ENCODE measurements at regions not wholly inside any gene's neighbourhood (a gene's known extent, or its start where the extent isn't known, plus 50 kb on each side); places are given as distances from the start of the nearest gene placed in this dataset.
"Not testable (repeated sequence)": the region's sequence is repeated elsewhere in the genome, so short reads cannot be mapped to it uniquely, and the experiment has no call there.

- DNase-seq (ENCODE audit: low read depth), result no peak
Observed at GRCh38 chr21:14826630-14827029, 238.2 kb downstream of the NRIP1 start.

DNA sequence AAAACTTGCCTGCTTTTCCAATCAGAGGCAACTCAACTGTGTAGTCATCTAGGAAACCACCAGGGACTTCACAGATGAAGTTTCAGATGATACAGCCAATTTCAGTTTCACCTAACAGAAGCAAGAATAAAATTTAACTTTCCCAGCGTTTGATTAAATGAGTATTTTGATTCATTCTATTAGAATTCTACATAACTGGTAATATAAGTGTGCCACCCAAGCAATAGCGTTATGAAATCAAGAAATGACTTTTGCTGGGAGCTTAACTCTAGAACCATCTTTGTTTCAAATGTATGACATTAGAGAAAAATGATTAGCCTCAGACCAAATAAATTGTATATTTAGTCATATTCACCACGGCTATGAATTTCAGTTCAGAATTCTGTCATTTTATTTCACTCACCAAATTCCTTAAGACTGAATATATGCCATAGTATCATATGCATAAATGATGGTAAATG lies 239.3 kb downstream of the NRIP1 start:
- DNase-seq (ENCODE audit: low read depth), result no peak

DNA sequence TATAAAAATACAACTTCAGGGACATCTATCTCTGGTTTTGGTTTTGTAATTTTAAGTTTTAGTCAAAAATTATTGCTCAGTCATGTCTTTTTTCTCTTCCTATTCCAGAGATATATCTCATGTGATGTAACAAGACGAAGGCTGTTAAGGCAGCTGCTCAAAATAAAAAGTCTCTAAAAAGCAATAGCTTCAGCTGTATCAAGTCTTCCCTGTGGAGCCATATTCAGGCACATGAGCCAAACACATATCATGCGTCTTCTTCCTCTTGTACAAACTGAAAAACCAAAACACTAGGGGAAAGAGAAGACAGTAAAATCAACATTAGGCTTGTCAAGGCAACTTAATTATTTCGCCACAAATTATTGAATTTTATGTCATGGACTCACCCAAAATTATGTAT lies 240.7 kb downstream of the NRIP1 start:
- no peak for DNase-seq (ENCODE audit: low read depth)

GRCh38 chr21:14817311-14817710 lies 247.5 kb downstream of the NRIP1 start:
- DNase-seq (ENCODE audit: low read depth), result no peak

DNA sequence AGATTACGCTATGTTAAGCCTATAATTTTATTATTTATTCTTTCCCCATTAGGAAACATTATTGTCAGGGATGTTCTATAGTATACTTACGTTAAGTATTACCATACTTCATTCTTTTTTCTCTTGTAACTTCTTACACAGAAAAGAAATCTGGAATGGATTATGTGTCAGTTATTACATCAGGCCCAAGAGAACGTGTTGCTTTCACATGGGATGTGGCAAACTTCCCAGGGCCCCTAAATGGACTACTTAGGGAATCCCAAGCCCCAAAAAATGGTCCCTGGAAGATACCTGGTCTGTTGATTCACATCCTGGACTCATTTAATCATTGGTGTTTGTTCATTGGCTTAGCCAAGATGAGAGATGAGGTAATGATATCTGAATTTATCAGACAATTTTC lies 249.8 kb downstream of the NRIP1 start:
- no peak for DNase-seq (ENCODE audit: low read depth)

DNA sequence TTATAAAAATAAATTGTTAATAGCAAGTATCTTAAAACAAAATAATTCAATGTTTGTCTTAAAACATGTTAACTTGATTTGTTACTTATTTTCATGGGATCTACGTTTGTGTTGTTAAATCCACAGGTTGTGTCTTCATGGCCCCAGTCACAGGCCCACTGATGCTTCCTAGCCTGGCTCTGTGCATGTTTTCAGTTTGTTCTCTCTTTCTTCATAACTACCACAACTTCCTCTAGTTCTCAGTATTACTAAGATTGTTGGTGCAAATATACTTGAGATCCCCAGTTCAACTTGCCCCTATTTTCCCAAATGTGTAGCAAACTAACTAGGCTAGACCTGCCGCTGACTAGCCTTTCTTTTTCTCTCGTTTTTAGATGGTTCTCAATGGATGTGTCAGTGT lies 250.5 kb downstream of the NRIP1 start:
- DNase-seq (ENCODE audit: low read depth), result no peak

DNA sequence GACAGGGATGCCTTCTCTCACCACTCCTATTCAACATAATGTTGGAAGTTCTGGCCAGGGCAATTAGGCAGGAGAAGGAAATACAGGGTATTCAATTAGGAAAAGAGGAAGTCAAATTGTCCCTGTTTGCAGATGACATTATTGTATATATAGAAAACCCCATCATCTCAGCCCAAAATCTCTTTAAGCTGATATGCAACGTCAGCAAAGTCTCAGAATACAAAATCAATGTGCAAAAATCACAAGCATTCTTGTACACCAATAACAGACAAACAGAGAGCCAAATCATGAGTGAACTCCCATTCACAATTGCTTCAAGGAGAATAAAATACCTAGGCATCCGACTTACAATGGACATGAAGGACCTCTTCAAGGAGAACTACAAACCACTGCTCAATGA lies 258.1 kb upstream of the SAMSN1 start:
- not testable (repeated sequence) for DNase-seq (ENCODE audit: low read depth)

DNA sequence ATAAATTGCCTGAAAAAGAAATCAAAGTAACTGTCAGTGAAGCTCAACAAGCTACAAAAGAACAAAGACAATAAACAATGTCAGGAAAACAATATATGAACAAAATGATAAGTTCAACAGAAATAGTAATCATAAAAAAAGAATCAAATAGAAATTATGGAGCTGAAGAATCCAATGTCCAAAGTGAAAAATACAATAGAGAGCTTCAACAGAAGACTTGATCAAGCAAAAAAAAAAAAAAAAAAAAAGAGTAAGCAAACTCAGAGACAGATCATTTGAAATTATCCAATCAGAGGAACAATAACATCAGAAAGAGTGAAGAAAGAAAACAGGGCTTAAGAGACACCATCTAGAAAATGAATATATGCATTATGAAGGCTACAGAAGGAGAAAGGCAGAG lies 251.4 kb upstream of the SAMSN1 start:
- no peak for DNase-seq (ENCODE audit: low read depth)

DNA sequence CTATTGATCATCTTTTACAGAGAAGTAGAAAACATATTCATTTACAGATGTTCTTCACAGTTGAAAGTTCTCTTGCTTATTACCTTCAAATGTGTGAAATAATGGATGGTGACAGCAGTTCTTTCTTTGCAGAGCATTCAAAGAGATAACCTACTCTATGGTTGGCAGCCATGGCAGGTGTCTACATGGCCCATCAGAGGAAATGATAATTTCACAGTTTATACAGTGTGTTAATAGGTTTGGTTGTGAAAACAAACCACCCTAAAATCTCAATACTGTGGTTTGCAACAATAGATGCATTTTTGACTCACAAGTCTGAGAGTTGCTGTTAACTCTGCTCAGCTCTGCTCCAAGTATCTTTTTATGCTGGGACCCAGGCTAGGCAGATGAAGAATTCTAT lies 241.2 kb upstream of the SAMSN1 start:
- no peak for DNase-seq (ENCODE audit: low read depth)

GRCh38 chr21:14785679-14786078 lies 239.6 kb upstream of the SAMSN1 start:
- no peak for DNase-seq (ENCODE audit: low read depth)

DNA sequence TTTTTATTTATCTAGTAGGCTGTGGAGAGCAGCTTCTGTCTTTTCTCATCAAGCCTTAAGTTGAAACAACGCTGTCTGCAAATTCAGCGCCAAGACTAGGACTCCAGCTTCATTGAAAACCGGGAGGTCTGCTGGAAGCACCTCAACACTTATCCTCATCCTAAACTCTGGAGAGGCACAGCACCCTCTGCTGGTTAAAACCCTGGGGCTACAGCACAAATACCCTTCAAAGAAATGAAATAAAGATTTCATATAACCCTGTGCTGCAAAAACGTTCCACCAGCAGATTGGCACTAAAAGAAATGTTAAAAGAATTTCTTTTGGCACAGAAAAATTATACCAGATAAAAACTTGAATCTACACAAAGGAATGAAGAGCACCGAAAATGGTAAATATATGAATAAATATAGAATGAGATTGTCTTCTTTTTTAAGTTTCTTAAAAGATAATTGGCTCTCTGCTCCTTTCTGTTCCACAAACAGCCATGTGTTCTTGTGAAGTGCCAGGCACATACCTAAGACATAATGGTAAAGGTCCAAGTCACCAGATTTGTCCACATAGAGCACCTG lies 227.7 kb upstream of the SAMSN1 start:
- peak; percentile 23 for DNase-seq (ENCODE audit: low read depth)

DNA sequence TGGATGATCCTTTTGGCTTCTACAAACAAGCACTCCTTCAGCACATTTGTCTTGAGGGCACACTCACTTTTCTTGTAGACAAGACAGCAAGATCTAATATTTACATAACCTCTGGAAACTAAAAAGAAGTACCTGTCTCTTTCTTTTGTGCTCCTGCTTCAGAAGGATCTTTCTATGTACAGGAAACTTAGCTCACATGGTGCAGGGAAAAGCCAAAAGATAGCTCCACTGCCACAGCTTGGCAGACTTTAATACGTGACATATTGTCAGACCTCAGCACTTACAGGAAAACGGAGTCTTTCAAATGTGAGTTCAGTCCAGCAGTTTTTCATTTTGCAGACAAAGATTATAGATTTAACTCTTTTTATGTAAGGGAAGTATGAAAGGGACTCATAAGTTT lies 225.5 kb upstream of the SAMSN1 start:
- DNase-seq (ENCODE audit: low read depth), result no peak

GRCh38 chr21:14768042-14768441 lies 221.9 kb upstream of the SAMSN1 start:
- no peak for DNase-seq (ENCODE audit: low read depth)

- no peak for DNase-seq (ENCODE audit: low read depth)
Observed at GRCh38 chr21:14767192-14767852, 221.2 kb upstream of the SAMSN1 start.

- DNase-seq (ENCODE audit: low read depth), result no peak
Observed at GRCh38 chr21:14766241-14766640, 220.1 kb upstream of the SAMSN1 start.

DNA sequence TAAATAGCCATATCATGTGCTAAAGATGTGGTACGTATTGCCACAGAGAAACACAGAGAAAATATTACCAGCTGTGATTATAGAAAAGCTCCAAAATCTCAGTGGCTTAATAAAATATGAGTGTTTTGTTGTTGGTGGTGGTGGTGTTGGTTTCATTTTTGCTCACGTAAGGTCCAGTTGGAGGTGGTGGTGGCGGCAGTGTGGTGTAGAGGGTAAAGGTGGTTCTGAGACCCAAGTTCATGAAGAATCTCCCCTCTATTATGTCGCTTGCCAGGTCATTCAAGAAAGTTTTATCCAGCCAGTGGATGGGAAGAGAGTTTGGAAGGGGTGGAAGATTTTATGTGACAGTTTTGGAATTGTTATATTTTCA lies 217.6 kb upstream of the SAMSN1 start:
- DNase-seq (ENCODE audit: low read depth), result no peak

DNA sequence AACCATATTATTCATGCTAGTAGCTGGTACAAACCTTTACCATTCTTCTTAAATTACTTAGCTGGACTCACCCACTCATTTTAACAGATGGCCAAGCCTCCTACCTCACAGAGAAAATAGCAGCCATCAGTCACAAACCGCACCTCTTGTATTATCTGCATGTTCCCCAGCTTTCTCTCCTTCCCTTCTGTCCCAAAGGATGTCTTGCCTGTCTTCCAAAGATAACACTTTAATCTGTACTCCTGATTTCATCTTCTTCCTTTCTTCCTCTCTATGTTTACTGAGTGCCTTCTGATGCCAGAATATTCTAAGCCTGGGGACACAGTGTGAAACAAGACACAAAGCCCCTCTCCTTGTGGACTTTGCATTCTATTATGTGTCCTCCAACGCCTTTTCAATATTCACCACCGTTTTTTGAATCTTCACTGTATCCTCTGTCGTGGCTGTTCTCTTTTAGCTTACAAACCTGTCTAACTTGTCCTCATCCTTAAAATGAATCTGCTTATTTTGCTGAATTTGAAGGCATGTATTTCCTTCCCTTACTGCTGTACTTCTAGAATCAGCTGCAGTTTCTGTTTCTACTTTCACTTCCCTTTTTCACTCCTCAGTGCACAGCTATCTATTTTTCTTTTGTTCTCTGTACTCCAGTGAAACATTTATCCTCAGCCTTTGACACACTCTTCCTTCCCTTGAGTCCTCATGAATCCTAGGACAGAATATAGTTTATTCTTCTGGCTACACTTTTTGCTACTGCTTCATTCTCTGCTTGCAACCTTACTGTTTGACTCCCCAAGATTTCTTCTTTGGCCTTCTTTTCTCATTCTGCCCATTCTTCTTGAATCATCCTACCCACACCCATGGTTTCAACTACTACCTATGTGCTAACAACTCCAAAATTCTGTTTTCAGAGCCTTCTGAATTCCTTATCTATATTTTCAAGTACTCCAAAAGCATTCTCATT lies 216.9 kb upstream of the SAMSN1 start:
- DNase-seq (ENCODE audit: low read depth), result no peak

DNA sequence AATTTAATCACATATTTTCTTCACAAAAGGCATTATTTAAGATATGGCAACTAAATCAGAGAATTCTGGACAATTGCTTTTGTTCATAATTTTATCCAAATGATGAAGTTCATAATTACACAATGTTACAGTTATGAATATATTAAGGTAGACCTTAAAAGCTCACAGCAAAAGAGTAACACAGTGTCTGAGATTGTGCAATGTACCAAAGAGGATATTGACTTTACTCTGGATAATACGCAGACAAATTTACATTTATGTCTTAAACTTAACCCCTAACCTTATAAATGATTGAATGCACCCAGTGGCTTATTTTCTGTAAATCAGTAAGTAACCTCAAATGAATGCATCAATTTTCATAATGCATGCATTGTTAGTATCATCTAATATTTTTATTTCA lies 216.2 kb upstream of the SAMSN1 start:
- no peak for DNase-seq (ENCODE audit: low read depth)

GRCh38 chr21:14759285-14759684 lies 213.2 kb upstream of the SAMSN1 start:
- no peak for DNase-seq (ENCODE audit: low read depth)

DNA sequence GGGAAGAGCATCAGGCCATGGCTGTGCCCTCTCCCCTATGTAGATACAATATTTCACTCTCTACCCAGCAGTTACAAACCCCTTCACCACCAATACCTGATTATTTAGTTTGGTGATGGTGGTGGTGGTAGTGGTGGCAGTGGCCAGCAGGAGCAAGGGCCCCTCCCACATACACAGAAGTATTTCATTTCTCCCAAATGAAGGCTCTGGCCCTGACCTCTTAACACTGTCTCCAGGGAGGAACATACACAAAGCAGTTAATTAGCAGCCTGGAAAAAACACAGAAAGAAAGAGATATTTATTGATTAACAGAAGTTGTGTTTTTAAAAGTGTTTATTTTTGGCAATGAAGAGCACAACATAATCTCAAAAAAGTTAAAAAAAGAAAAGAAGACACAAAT lies 212.7 kb upstream of the SAMSN1 start:
- DNase-seq (ENCODE audit: low read depth), result no peak

DNA sequence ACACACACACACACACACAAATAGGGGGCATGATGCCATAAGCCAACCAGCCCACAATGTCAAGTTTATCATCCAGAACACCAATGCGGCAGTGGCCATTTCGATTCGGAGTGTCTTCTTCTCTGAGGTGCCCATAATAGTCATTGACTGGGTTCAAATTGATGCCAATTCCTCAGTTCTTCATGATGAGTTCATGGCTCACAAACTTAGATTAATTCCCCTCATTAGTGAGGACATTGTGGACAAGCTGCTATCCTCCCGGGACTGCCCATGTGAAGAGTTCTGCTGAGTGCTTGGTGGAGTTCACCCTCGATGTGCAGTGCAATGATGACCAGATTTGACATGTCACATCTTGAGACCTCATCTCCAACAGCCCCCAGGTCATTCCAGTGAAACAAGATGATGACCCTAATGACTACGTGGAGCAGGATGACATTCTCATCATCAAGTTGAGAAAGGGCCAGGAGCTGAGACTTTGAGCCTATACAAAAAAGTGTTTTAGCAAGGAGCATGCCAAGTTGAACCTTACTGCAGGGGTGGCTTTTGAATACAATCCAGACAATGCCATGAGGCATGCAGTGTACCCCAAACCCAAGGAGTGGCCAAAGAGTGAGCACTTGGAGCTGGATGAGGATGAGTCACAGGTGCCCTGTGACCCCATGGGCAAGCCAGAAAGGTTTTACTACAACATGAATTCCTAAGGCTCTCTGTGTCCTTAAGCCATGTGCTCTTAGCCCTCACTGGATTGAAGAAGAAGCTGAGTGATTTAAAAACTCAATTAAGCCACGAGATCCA lies 211.6 kb upstream of the SAMSN1 start:
- no peak for DNase-seq (ENCODE audit: low read depth)

DNA sequence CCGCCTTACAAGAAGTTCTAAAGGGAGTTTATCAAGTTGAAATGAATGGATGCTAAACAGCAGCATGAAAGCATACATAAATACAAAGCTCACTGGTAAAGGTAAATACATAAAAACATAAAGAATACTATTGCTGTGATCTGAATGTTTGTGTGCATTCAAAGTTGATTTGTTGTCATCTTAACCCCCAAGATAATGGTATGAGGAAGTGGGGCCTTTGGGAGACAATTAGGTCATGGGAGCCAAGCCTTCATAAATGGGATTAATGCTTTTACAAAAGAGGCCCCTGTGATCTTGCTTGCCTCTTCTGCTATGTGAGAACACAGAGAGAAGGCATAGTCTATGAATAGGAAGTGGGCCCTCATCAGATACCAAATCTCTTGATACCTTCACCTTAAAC lies 209.0 kb upstream of the SAMSN1 start:
- no peak for DNase-seq (ENCODE audit: low read depth)

All from activated T-cell treated with anti-CD3 and anti-CD28 coated beads for 48 hours (primary cell).